GM19397 (cell line): ENCODE measurements at regions not wholly inside any gene's neighbourhood (a gene's known extent, or its start where the extent isn't known, plus 50 kb on each side); places are given as distances from the start of the nearest gene placed in this dataset.
"Not testable (repeated sequence)": the region's sequence is repeated elsewhere in the genome, so short reads cannot be mapped to it uniquely, and the experiment has no call there.

Source experiments
- ATAC-seq: cut with Tn5 transposase; IDR thresholded peaks from one replicate; pipeline ENCODE4 v1.9.1; 2021; ENCODE audit warnings: mild to moderate bottlenecking, moderate library complexity; ENCODE audit not compliant: unreplicated experiment

- ATAC-seq = no peak
Measured at GRCh38 chr12:71300772-71301675, 138.6 kb upstream of the LGR5 start.

DNA sequence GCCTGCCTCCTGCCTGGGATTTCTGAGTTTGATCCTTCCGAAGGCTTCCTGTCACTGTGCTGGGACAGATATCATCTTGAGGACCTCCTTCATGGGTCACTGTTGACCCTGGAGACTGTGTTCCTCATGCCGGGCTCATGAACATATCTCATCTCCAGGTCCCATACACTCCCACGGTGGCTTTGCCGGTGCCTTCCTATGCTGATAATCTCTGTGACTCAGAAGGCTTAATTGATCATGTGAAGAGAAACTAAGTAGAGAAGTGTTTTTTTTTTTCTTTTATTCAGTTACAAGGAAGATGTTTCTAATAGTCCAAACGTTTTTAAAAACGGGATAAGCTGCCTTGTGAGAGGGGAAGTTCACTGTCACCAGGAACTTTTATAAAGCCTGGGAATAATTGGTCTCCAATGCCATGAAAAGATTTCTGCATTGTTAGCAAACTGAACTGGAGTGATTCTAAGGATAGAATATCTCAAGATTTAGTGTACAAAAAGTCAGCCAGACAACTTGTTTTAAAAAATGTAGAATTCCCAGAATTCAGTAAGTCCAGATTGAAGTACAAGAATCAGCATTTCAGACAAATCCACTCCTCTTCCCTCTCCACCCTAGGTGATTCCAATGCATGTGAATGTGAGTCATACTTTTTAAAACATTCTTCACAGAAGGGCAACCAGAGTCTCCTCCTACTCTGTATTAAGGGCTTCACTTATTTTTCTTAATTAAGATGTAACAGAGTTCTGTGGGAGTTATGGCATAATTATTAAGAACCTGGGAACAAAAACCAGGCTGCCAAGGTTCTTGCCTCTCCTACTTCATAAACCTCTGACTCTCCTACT lies 139.8 kb upstream of the LGR5 start:
- no peak for ATAC-seq

DNA sequence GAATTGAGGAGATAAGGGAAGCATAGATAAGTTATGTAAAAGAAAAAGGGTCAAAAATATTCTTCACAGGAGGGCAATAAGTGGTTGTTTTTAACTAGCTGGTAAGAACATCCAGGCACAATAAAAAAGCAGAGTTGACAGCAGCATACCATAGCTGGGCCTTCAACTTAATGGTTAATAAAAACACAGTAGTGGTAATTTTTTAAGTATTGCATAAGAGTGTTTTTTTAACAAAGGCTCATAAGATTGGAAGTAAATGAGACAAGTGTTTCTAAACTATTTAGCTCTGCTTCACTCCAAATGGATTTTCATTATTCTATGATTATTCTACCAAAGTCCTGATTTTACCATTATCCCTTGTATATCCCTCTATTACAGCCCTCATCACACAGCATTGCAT lies 140.1 kb upstream of the TSPAN8 start:
- ATAC-seq = no peak

DNA sequence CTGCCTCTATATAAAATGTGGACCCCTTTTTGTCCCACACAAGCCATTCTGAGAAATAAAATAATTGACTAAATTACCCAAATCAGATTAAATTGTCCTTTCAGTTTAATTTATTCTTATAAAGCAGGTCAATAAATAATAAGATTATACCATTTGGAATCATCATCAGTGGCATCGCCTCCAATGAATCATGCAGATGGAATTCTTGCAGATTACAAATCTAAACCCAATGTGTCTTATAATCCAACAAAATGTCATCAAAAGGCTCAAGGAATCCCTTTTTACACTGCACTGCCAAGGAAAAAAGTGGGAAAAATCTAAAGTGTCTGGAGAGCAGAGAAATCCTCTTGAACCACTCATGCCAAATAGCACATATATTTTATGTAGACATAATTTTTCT lies 138.2 kb upstream of the TSPAN8 start:
- no peak for ATAC-seq

DNA sequence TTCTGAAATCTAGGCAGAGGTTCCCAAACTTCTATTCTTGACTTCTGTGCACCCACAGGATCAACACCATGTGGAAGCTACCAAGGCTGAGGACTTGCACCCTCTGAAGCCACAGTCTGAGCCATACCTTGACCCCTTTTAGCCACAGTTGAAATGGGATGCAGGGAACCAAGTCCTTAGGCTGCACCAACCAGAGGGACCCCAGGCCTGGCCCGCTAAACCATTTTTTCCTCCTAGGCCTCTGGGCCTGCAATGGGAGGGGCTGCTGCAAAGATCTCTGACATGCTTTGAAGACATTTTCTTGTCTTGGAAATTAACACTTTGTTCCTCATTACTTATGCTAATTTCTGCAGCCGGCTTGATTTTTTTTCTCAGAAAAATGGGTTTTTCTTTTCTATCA lies 133.9 kb upstream of the TSPAN8 start:
- ATAC-seq = no peak

GRCh38 chr12:71283883-71284282 lies 126.1 kb upstream of the TSPAN8 start:
- ATAC-seq = no peak

GRCh38 chr12:71282925-71283324 lies 125.1 kb upstream of the TSPAN8 start:
- ATAC-seq = no peak

DNA sequence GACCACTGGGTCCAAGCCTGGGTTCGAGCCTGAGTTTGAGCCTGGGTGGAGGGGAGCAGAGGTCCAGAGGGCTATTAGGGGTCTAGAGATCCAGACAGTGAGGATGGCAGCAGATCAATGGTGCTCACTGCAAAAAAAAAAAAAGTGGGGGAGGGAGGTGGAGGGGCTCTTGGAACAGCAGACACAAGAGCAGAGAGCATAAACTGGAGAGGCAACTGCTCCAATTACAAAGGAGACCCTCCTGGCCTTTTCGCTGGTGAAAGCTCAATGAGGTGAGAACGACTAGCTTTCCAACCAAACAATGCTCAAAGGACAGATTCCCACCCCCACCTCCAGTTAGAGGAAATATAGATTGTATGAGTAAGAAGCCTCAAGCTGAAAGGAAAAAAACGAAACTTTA lies 124.2 kb upstream of the TSPAN8 start:
- ATAC-seq = no peak

- ATAC-seq = no peak
Measured at GRCh38 chr12:71281425-71281824, 123.6 kb upstream of the TSPAN8 start.

- no peak for ATAC-seq
Measured at GRCh38 chr12:71277866-71278265, 120.1 kb upstream of the TSPAN8 start.

DNA sequence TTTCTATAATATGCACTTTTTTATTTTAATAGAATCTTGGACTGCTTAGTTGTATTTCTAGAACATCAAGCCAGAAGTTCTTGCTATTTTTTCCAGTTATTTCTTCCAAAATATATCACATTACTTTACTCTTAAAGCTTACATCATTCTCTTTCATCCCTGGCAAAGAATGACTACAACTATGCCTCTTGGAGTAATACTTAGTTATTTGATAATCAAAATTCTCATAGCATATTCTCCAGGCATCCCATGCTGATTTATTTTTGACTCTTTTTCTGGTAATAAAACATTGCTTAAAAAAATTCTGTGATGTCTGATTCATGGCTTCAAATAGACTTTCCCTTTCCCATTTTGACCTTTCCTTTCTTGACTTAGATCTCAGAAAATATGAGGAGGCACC lies 118.7 kb upstream of the TSPAN8 start:
- ATAC-seq = no peak

- ATAC-seq = not testable (repeated sequence)
Measured at GRCh38 chr12:71270794-71271193, 113.0 kb upstream of the TSPAN8 start.

GRCh38 chr12:71270057-71270456 lies 112.3 kb upstream of the TSPAN8 start:
- no peak for ATAC-seq

- no peak for ATAC-seq
Measured at GRCh38 chr12:71269281-71269598, 111.4 kb upstream of the TSPAN8 start.

DNA sequence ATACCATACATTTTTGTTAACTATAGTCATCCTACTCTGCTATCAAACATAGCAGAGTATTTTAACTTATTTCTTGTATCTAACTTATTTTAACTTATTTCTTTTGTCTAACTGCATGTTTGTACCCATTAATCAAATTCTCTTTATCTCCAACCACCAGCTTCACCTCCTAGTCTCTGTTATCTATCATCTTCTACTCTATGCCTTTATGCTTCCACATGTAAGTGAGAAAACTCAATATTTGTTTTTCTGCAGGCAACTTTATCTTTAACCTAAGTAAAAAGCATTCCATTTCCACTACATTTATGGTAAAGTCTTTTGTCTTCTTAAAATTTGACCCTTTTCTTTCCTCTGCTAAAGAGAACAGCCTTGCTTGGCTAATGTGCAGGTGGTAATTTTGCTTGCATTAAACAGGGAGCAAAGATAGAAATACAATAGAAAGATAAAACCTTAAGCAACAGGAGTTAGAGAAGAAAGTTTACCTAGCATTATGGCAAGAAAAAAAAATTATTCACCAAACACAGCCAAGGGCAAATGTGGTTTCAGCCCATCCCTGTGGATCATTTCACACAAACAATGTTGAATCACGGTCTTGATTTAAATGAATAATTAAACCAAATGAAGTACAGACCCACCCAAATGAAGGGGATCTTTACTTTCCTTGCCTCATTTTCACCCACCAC lies 110.9 kb upstream of the TSPAN8 start:
- no peak for ATAC-seq

DNA sequence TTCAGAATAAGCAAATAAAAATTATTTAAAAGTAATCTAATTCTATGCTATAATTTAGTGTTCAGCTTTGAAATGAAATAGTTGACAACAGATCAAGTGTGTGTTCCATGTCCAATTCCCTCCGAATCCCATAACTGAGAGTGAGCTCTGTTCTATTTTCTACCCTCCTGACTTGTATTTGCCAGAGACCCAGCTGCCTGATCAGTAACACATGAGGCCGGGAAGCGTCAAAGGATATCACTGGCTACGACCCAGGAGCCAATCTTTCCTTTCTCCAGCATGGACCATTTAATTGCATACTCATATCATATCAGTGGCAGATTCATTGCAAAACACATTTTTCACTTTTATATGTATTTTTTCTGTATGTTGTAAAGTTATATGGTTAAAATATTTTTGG lies 108.8 kb upstream of the TSPAN8 start:
- ATAC-seq = no peak

GRCh38 chr12:71265731-71266130 lies 107.9 kb upstream of the TSPAN8 start:
- ATAC-seq = not testable (repeated sequence)

DNA sequence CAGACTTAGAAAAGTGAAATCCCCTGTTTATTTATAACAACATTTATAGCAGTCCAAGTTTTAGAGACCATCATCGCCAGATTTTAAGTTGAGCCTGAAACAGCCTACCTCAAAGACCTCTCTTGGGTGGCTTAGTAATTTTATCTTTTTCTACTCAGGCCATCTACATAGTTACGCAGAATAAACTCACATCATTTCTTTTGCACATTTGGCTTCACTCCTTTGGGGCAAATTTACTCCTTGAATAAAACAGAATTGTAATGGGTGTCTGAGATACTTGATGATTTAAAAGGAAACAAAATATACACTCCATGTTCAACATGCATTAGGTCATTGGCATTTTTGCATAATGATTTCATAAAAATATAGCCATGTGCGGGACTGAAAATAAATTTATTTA lies 104.7 kb upstream of the TSPAN8 start:
- ATAC-seq = no peak

- ATAC-seq = no peak
Measured at GRCh38 chr12:71252473-71252872, 94.7 kb upstream of the TSPAN8 start.

DNA sequence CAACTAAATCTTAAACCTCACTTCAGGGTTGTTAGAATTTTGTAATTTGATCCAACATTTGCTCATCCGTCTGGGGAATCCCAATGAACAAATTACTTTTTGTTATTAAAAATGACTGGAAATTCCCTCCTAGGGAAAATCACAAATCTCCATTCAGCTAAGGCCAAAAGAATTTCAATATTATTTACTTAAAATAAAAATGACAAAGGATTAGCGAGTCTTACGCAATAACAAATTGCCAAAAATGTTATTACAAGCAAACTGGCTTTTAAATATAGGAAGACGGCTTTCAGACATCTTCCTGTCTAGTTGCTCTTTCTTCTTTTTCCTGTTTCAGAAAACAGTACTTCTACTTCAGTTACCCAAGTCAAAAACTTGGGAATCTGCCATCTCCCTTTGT lies 92.4 kb upstream of the TSPAN8 start:
- ATAC-seq = no peak

DNA sequence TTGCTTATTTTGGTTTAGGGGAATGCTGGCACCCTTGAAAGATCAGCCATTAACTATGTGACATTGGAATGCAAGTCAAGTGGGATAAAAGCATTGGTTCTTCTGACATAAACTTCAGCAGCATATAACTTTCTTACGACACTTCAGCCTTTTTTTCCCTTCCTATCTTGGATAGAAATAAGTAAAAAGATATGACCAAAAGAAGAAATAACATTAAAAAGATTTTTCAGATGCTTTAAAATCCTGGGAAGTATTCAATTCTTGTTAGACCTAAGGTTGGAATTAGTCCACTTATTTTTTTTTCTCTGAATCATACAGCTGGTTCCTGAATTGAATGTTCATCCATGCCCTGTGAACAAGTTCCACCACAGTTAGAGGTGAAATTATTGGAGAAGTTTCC lies 85.6 kb upstream of the TSPAN8 start:
- ATAC-seq = no peak

DNA sequence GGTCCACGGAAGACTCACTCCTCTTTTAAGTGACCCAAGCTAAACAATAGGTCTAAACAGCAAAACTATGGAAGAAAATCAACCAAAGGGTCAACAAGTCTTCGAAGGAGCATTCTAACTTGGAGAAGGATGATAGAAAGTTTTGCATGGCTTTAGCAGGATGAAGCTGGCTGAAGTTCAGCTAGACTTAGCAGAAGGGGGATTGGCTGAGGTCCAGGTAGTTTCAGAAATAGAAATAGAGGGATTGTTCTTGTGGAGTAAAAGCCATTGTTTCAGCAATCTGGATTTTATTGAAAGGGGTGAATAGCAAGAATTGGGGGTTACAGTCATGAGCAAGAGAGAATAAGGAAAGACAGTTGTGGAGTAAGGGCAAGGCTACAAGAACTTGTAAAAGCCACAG lies 84.7 kb upstream of the TSPAN8 start:
- ATAC-seq = no peak
